IMR-90 (cell line): ENCODE measurements at regions not wholly inside any gene's neighbourhood (a gene's known extent, or its start where the extent isn't known, plus 50 kb on each side); places are given as distances from the start of the nearest gene placed in this dataset.

Experiments
- ATAC-seq: fragments of 200-7000 bp; cut with Tn5 transposase; 2 replicates; pipeline ENCODE4 v1.9.1; 2020; ENCODE audit warnings: low read depth, mild to moderate bottlenecking, moderate library complexity
- BruUV-seq: library from RNA; stranded (reverse); fragments of 400-500 nt; replicated peaks from 2 replicates; lab custom pipeline; 2021; lab: Mats Ljungman, UMichigan
- CTCF ChIA-PET: fragments of 300-600 bp; formaldehyde crosslinking; extraction: SDS; loops from one replicate; lab custom pipeline; 2021; ENCODE audit warnings: antibody characterized with exemption; lab: Yijun Ruan, JAX
- POLR2A ChIA-PET: fragments of 300-600 bp; sonication (Branson Sonifier 250); formaldehyde crosslinking; loops from one replicate; lab custom pipeline; 2022; ENCODE audit warnings: antibody characterized with exemption; ENCODE audit not compliant: unreplicated experiment; lab: Charles Lee
- DNase-seq: peaks from one replicate; pipeline ENCODE4 v3.0.0; 2013
- H2AFZ ChIP-seq: replicated peaks from 2 replicates; pipeline ENCODE3; 2013; ENCODE audit warnings: low read length, mild to moderate bottlenecking; ENCODE audit not compliant: poor library complexity
- H2AK5ac ChIP-seq: 2 replicates; pipeline ENCODE4 v1.6.1; 2013; ENCODE audit warnings: low read depth, low read length, inconsistent platforms
- H2AK9ac ChIP-seq: replicated peaks from 2 replicates; pipeline ENCODE3; 2013; ENCODE audit warnings: mild to moderate bottlenecking, low read depth, low read length, moderate library complexity; ENCODE audit not compliant: poor library complexity
- H2BK120ac ChIP-seq: 2 replicates; pipeline ENCODE4 v1.6.1; 2013; ENCODE audit warnings: low read depth, low read length, inconsistent platforms
- H2BK15ac ChIP-seq: 3 replicates; pipeline ENCODE4 v1.6.1; 2013; ENCODE audit warnings: low read depth, low read length, inconsistent platforms
- H2BK20ac ChIP-seq: 2 replicates; pipeline ENCODE4 v1.6.1; 2013; ENCODE audit warnings: low read depth, mild to moderate bottlenecking, inconsistent platforms, low read length, moderate library complexity
- H2BK5ac ChIP-seq: 2 replicates; pipeline ENCODE4 v1.6.1; 2013; ENCODE audit warnings: mild to moderate bottlenecking, low read depth, low read length, inconsistent platforms; ENCODE audit not compliant: poor library complexity, severe bottlenecking
- H3K14ac ChIP-seq: replicated peaks from 2 replicates; pipeline ENCODE4 v1.6.1; 2013; ENCODE audit warnings: low read depth, low read length, inconsistent platforms
- H3K18ac ChIP-seq: 2 replicates; pipeline ENCODE4 v1.6.1; 2013; ENCODE audit warnings: low read depth, low read length, control low read depth
- H3K23ac ChIP-seq: 2 replicates; pipeline ENCODE4 v1.6.1; 2013; ENCODE audit warnings: low read depth, low read length, inconsistent platforms
- H3K27ac ChIP-seq: 2 replicates; pipeline ENCODE4 v1.5.1; 2013; ENCODE audit warnings: mild to moderate bottlenecking, control low read depth, low read length; ENCODE audit not compliant: insufficient read depth
- H3K27me3 ChIP-seq: 2 replicates; pipeline ENCODE4 v1.6.1; 2013; ENCODE audit warnings: low read length; ENCODE audit not compliant: control insufficient read depth, insufficient read depth
- H3K36me3 ChIP-seq: 2 replicates; pipeline ENCODE4 v1.6.1; 2013; ENCODE audit warnings: low read length, mixed read lengths; ENCODE audit not compliant: control insufficient read depth, insufficient read depth
- H3K4ac ChIP-seq: 2 replicates; pipeline ENCODE4 v1.6.1; 2013; ENCODE audit warnings: low read depth, low read length, inconsistent platforms
- H3K4me1 ChIP-seq: 2 replicates; pipeline ENCODE4 v1.6.1; 2013; ENCODE audit warnings: low read length, mixed read lengths; ENCODE audit not compliant: control insufficient read depth, insufficient read depth
- H3K4me2 ChIP-seq: 2 replicates; pipeline ENCODE4 v1.6.1; 2013; ENCODE audit warnings: low read depth, mild to moderate bottlenecking, control low read depth, low read length, moderate library complexity
- H3K4me3 ChIP-seq: 2 replicates; pipeline ENCODE4 v1.5.1; 2013; ENCODE audit warnings: low read depth, mild to moderate bottlenecking, control low read depth, low read length, moderate library complexity; ENCODE audit not compliant: insufficient read depth
- H3K56ac ChIP-seq: 2 replicates; pipeline ENCODE4 v1.6.1; 2013; ENCODE audit warnings: low read length, inconsistent platforms; ENCODE audit not compliant: insufficient read depth; ENCODE audit errors: extremely low read depth
- H3K79me1 ChIP-seq, 2 experiments: 2 replicates each; pipeline ENCODE4 v1.6.1; 2013; ENCODE audit warnings: low read length in 2 of 2, inconsistent platforms in 1 of 2, low read depth in 1 of 2
- H3K9ac ChIP-seq: 2 replicates; pipeline ENCODE4 v1.6.1; 2013; ENCODE audit warnings: low read depth, low read length, control low read depth
- H3K9me1 ChIP-seq: 2 replicates; pipeline ENCODE4 v1.6.1; 2013; ENCODE audit warnings: low read length, inconsistent platforms; ENCODE audit not compliant: insufficient read depth
- H3K9me3 ChIP-seq: 2 replicates; pipeline ENCODE4 v1.6.1; 2013; ENCODE audit warnings: low read length; ENCODE audit not compliant: control insufficient read depth, insufficient read depth
- H4K20me1 ChIP-seq: 2 replicates; pipeline ENCODE4 v1.6.1; 2013; ENCODE audit warnings: low read length, inconsistent platforms; ENCODE audit not compliant: insufficient read depth
- H4K5ac ChIP-seq: 2 replicates; pipeline ENCODE4 v1.6.1; 2013; ENCODE audit warnings: mild to moderate bottlenecking, low read depth, low read length, control low read depth
- H4K8ac ChIP-seq, 2 experiments: 2 replicates each; pipeline ENCODE4 v1.6.1; 2013; ENCODE audit warnings: low read depth in 2 of 2, low read length in 2 of 2, control low read depth in 1 of 2, inconsistent platforms in 1 of 2
- H4K91ac ChIP-seq: 2 replicates; pipeline ENCODE4 v1.6.1; 2013; ENCODE audit warnings: low read depth, low read length, inconsistent platforms; ENCODE audit not compliant: insufficient read depth
- CEBPB ChIP-seq: IDR thresholded peaks from 2 replicates; pipeline ENCODE4 v1.6.1; 2012; ENCODE audit warnings: low read depth, low read length, improper control_type of control experiment
- CHD1 ChIP-seq: IDR thresholded peaks from 2 replicates; pipeline ENCODE4 v1.6.1; 2012; ENCODE audit warnings: low read depth, low read length, improper control_type of control experiment
- RCOR1 ChIP-seq: IDR thresholded peaks from 2 replicates; pipeline ENCODE4 v1.6.1; 2012; ENCODE audit warnings: mild to moderate bottlenecking, low read length, improper control_type of control experiment; ENCODE audit not compliant: insufficient replicate concordance
- WGBS, 2 experiments: methylation state at CpG; one replicate each; pipeline versions ENCODE4 v1.1.5 to v1.1.7; 2013; ENCODE audit warnings: missing lambda C conversion rate in 2 of 2; ENCODE audit not compliant: insufficient read length in 1 of 2; ENCODE audit errors: extremely low coverage in 2 of 2; 5-methylcytosine and 5-hydroxymethylcytosine counted together
- dilution Hi-C: fragments of 300-500 bp; cut with HindIII; formaldehyde crosslinking; loops from one replicate; pipeline ENCODE4 v1.14.3; 2018; ENCODE audit warnings: low sequenced_read_pairs; ENCODE audit not compliant: unreplicated experiment
- in situ Hi-C: fragments of 300-500 bp; cut with MboI; formaldehyde crosslinking; loops from 3 replicates; pipeline ENCODE4 v1.14.3; 2019; ENCODE audit warnings: low sequenced_read_pairs, inconsistent platforms, mixed read lengths
- intact Hi-C: fragments of 100-400 bp; cut with micrococcal nuclease; formaldehyde crosslinking; loops from 2 replicates; pipeline ENCODE4 v1.10.0; 2022
- TF ChIP-seq, protein P1 (sequence below): conservative IDR thresholded peaks from 2 replicates; pipeline ENCODE4 v1.5.1; 2012; ENCODE audit warnings: mild to moderate bottlenecking, low read depth, low read length, improper control_type of control experiment

DNA sequence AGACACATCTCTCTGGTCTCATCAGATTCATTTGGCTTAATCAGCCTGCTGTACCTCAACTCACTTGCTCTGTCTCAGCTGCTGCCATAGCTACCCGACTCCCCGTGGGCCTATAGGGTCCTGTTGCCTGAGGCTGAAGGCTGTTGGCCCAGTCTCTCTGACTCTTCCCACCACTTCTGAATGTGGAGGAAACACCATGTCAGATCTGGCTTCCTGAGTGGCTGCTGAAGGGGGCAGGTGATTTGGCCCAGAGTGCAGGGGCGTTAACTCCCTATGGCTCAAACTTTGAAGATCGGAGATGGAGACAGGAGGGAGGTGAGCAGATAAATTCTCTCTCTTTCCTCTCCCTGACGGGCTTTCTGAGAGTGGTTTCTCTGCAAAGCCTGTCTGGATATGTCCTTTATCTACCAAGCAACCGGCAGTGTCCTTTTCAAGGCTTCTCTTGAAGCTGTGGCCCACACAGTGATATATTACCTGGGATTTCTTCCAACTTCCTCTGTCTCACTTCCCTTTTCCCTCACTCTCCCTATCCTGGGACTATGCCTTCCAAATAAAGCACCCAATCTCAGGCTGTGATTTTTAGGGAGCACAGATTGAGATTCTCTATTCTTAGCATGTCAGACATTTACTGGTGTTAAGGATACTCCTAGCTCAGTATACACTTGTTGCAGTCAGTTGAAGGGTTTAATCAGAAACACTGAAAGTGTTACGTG lies 334.9 kb upstream of the TBC1D5 start:
- no peak for ATAC-seq
- ChIA-PET CTCF (no interaction called here), POLR2A (no interaction called here)
- Histone ChIP-seq H2BK15ac (no peak overlapping the region), H2AFZ (peak overlapping the region; percentile 35), H3K9me3 (no peaks in the 10 kb centered on the region), H2BK5ac (no peak overlapping the region), H4K91ac (no peak overlapping the region), H3K18ac (no peak overlapping the region), H4K5ac (no peak overlapping the region), H2BK20ac (no peak overlapping the region), H3K23ac (no peak overlapping the region), H3K27ac (no peak overlapping the region), H3K4me1 (no peaks in the 10 kb centered on the region; the same call in 1 of the 2 replicates), H2AK9ac (peak overlapping the region; percentile 30), H2AK5ac (no peak overlapping the region), H2BK120ac (no peak overlapping the region), H3K56ac (no peak overlapping the region), H4K8ac (no peak overlapping the region), H4K20me1 (no peaks in the 10 kb centered on the region), H3K4me2 (no peak overlapping the region), H3K9me1 (no peaks in the 10 kb centered on the region), H3K4ac (no peak overlapping the region), H3K27me3 (no peaks in the 10 kb centered on the region), H3K4me3 (no peak overlapping the region), H3K79me1 (no peaks in the 10 kb centered on the region), H3K9ac (no peak overlapping the region), H3K14ac (no peak overlapping the region), H3K36me3 (no peaks in the 10 kb centered on the region)
- DNase-seq, result no peak
- dilution Hi-C loops (no loop called here), intact Hi-C loops (no loop called here), in situ Hi-C loops (no loop called here)
- no peak for TF ChIP-seq CEBPB
- TF ChIP-seq, protein P1, sequence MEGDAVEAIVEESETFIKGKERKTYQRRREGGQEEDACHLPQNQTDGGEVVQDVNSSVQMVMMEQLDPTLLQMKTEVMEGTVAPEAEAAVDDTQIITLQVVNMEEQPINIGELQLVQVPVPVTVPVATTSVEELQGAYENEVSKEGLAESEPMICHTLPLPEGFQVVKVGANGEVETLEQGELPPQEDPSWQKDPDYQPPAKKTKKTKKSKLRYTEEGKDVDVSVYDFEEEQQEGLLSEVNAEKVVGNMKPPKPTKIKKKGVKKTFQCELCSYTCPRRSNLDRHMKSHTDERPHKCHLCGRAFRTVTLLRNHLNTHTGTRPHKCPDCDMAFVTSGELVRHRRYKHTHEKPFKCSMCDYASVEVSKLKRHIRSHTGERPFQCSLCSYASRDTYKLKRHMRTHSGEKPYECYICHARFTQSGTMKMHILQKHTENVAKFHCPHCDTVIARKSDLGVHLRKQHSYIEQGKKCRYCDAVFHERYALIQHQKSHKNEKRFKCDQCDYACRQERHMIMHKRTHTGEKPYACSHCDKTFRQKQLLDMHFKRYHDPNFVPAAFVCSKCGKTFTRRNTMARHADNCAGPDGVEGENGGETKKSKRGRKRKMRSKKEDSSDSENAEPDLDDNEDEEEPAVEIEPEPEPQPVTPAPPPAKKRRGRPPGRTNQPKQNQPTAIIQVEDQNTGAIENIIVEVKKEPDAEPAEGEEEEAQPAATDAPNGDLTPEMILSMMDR, result no peak
- TF ChIP-seq RCOR1, result no peak
- TF ChIP-seq CHD1, result no peak
- BruUV-seq, result no TSS peak
- WGBS, 2 experiments, result no CpG with 5 or more reads among the region's 7 CpGs
